Kidney capillary endothelial cell (primary cell): ENCODE measurements at regions not wholly inside any gene's neighbourhood (a gene's known extent, or its start where the extent isn't known, plus 50 kb on each side); places are given as distances from the start of the nearest gene placed in this dataset.

Experiments used
- DNase-seq: peaks from one replicate; pipeline ENCODE4 v3.0.0-alpha.2; 2018; ENCODE audit warnings: low spot score

DNA sequence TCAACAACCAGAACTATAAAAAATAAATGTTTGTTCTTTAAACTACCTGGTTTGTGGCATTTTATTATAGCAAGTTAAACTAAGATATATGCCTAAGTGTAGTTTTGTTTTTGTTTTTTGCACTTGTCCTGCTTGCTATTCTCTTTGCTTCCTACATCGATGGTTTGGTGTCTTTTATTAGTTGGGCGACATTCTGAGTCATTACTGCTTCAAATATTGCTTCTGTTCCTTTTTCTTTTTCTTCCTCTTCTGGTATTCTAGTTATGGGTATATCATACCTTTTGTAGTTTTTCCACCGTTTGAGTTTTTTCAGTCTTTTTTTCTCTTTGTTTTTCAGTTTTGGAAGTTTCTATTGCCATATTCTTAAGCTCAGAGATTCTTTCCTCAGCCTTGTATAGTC, 86.9 kb downstream of the MACIR start:
- no peak for DNase-seq

DNA sequence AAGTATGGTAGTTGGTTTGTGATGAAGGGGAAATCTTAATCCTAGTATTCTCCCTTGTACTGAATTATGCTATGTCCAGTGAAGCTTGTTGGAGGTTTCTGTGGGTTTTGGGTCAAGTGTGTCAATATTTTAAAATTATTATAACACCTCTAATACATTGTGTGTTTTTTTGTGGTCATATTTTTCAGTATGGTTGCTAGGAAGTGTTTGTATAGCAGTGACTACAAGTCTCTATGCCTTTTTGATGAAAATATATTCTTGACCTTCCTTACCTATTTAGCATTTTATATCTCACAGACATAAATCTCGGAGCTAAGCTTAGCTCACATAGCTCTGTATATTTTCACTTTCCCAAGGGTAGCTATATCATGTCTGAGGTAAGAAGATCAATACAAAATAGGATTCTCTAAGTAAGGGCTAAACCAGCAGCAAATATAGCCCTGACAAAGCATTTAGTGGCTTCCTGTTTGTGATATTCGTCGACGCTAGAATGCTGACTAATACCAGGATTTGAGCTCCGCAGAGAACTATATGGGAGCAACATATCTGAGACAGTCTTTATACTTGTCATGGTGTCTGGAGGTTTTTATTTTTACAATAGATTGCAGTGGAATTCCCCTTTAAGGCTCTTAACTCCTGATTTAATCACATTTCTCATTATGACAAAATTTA, 82.3 kb downstream of the MACIR start:
- peak; percentile 80 for DNase-seq

DNA sequence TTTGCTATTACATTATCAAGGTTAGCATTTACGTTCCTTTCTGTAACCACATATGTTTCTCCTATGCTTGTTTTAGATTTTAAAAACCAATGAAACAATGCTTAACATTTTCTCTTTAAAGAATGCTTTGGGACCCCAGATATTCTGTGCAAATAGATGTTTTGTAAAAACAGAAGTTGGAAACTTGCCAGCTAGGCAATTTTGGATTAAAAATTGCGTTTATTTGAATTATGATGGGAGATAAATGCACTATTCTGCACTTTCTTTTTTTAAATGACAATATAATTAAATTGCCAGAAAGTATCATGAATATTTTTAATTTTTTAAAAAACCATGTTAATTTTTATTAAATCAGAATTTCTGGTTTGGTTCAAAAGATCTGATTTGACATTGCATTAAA, 81.6 kb downstream of the MACIR start:
- no peak for DNase-seq

DNA sequence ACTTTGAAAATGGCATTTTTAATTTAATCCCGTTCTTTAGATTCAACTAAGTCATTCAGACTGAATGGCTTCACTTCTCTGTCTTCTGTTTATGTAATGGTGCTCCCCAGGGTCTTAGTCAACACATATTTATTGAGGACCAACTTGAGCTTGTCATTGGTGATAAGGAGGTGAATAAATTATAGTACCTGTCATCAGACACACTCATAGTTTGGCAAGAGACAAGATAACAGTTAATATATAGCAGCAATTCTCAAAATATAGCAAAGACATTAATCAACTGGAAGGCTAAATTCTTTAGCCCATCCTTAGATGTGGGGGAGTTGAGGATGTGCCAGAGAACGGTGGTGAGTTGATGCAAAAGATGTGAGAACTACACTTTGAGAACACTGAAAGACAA, 78.4 kb downstream of the MACIR start:
- no peak for DNase-seq

DNA sequence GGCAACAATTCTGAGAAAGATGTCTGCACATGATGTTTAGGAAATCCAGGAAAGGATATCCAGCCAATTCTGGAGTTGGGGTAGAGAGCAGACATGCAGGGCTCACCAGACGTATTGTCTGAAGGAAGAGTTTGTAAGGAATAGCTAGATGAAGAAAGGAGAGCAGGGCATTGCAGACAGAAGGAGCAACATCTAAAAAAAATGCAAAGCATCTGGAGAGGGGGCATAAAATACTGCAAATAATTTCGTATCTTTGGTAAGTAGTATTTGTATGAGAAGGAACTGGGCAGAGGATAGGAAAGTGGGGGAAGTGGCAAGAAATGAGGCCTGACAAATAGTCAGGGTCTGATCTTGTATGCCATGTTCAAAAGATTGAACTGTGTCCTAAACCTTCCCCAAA, 74.8 kb downstream of the MACIR start:
- DNase-seq = no peak

DNA sequence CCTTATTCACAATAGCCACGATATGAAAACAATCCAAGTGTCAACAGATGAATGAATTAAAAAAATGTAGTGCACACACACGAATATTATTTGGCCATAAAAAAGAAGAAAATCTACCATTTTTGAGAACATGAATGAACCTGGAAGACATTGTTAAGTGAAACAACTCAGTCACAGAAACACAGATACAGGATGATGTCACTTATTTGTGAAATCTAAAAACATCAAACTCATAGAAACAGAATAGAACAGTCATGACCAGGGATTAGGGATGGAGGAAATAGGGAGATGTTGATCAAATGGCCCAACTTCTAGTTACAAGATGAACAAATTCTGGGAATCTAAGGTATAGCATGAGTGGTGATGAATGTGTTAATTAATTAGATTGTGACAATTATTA, 72.3 kb downstream of the MACIR start:
- DNase-seq = no peak
